WTC11 (cell line): ENCODE measurements at regions not wholly inside any gene's neighbourhood (a gene's known extent, or its start where the extent isn't known, plus 50 kb on each side); places are given as distances from the start of the nearest gene placed in this dataset.

Experiments
- ATAC-seq: fragments of 200-7000 bp; cut with Tn5 transposase; 2 replicates; pipeline ENCODE4 v1.10.0; 2021; ENCODE audit warnings: mild to moderate bottlenecking, moderate library complexity
- CTCF ChIA-PET: fragments of 300-600 bp; sonication (Branson Sonifier 250); formaldehyde crosslinking; loops from one replicate; lab custom pipeline; 2021; ENCODE audit warnings: antibody characterized with exemption; lab: Charles Lee
- POLR2A ChIA-PET: fragments of 350-600 bp; sonication (Branson Sonifier 250); formaldehyde crosslinking; loops from one replicate; lab custom pipeline; 2021; ENCODE audit warnings: antibody characterized with exemption; lab: Charles Lee
- DNase-seq: peaks from one replicate; pipeline ENCODE4 v3.0.0; 2021; ENCODE audit warnings: low spot score
- H3K27ac Mint-ChIP-seq: 2 replicates; pipeline ENCODE4 v1.8.0; 2021; ENCODE audit warnings: mixed read lengths
- H3K27me3 Mint-ChIP-seq: 2 replicates; pipeline ENCODE4 v1.8.0; 2021; ENCODE audit warnings: low read depth, mild to moderate bottlenecking, moderate library complexity, mixed read lengths
- H3K36me3 Mint-ChIP-seq: 2 replicates; pipeline ENCODE4 v1.8.0; 2021; ENCODE audit warnings: mixed read lengths
- H3K4me1 Mint-ChIP-seq: 2 replicates; pipeline ENCODE4 v1.8.0; 2022; ENCODE audit warnings: mixed read lengths
- H3K4me3 Mint-ChIP-seq: 2 replicates; pipeline ENCODE4 v1.8.0; 2021; ENCODE audit warnings: mild to moderate bottlenecking, moderate library complexity, mixed read lengths
- H3K9me3 Mint-ChIP-seq: 2 replicates; pipeline ENCODE4 v1.8.0; 2021; ENCODE audit warnings: mixed read lengths
- AFF4 ChIP-seq: sonication (generic); formaldehyde crosslinking; IDR thresholded peaks from 2 replicates; pipeline ENCODE4 v1.8.1; 2023; ENCODE audit warnings: mild to moderate bottlenecking, missing genetic modification reagents, borderline replicate concordance
- ATF1 ChIP-seq: sonication (generic); formaldehyde crosslinking; IDR thresholded peaks from 2 replicates; pipeline ENCODE4 v1.8.1; 2023; ENCODE audit warnings: mild to moderate bottlenecking, moderate library complexity, missing genetic modification reagents
- FOXK1 ChIP-seq: sonication (generic); formaldehyde crosslinking; IDR thresholded peaks from 2 replicates; pipeline ENCODE4 v1.8.0; 2022; ENCODE audit warnings: mild to moderate bottlenecking, moderate library complexity, missing genetic modification reagents
- GABPB1 ChIP-seq: sonication (generic); formaldehyde crosslinking; IDR thresholded peaks from 2 replicates; pipeline ENCODE4 v1.8.1; 2023; ENCODE audit warnings: mild to moderate bottlenecking, missing genetic modification reagents
- HMGA2 ChIP-seq: fragments of 250-450 bp; sonication (Bioruptor Pico); IDR thresholded peaks from 2 replicates; pipeline ENCODE4 v1.4.0; 2021; ENCODE audit warnings: mild to moderate bottlenecking, moderate library complexity
- IRF1 ChIP-seq: sonication (generic); formaldehyde crosslinking; IDR thresholded peaks from 2 replicates; pipeline ENCODE4 v1.8.0; 2023; ENCODE audit warnings: missing genetic modification reagents
- JAZF1 ChIP-seq: fragments of 250-450 bp; sonication (Bioruptor Pico); IDR thresholded peaks from 2 replicates; pipeline ENCODE4 v1.9.0; 2021; ENCODE audit warnings: moderate library complexity, mild to moderate bottlenecking, inconsistent platforms
- ZNF281 ChIP-seq: sonication (generic); formaldehyde crosslinking; IDR thresholded peaks from 2 replicates; pipeline ENCODE4 v1.8.0; 2023; ENCODE audit warnings: mild to moderate bottlenecking, missing genetic modification reagents
- TF ChIP-seq, protein P1 (sequence below): sonication (generic); formaldehyde crosslinking; IDR thresholded peaks from 2 replicates; pipeline ENCODE4 v1.8.0; 2022; ENCODE audit warnings: missing genetic modification reagents
- TF ChIP-seq, protein P2 (sequence below): sonication (generic); formaldehyde crosslinking; IDR thresholded peaks from 2 replicates; pipeline ENCODE4 v1.8.0; 2022; ENCODE audit warnings: mild to moderate bottlenecking, missing genetic modification reagents

DNA sequence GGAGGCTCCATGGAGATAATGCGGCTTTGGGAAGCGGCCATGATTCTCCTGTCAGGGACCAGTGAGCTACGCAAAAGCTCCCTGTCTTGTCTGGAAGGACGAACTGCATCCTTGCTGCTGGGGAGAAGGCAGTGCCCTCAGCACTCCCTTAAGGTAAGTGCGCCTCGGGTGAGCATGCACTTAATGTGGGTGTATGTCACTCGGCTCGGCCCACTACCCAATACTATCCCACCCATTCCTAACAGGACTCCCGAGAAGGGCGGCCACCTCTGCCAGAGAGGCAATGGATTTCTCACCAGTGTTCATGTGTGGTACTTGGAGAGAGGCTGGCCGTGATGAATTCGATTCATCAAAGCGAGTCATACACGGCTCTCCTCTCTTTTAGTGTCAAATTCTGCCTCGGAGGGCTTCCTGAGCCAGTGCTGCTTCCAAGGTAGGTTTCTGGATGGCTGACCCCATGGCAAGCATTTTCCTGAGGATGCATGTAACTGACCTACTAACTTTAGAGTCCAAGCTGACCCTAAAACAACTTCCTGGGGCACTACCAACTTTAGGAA lies 151.7 kb upstream of the RTL1 start:
- no peak for ATAC-seq
- H3K36me3 Mint-ChIP-seq = peaks cover 64% of the 10 kb centered on the region
- H3K27ac Mint-ChIP-seq = no peak overlapping the region
- POLR2A ChIA-PET = no interaction called here
- CTCF ChIA-PET = interaction anchor here (1.2 kb wide), 1 partner anchor 149 kb away, joined by 3 read pairs; no protein-coding TSS in a partner anchor
- peaks cover 25% of the 10 kb centered on the region for H3K9me3 Mint-ChIP-seq
- TF ChIP-seq AFF4 (CRISPR knock-in tag) = no peak
- no peak for TF ChIP-seq IRF1 (CRISPR knock-in tag)
- TF ChIP-seq, protein P1, sequence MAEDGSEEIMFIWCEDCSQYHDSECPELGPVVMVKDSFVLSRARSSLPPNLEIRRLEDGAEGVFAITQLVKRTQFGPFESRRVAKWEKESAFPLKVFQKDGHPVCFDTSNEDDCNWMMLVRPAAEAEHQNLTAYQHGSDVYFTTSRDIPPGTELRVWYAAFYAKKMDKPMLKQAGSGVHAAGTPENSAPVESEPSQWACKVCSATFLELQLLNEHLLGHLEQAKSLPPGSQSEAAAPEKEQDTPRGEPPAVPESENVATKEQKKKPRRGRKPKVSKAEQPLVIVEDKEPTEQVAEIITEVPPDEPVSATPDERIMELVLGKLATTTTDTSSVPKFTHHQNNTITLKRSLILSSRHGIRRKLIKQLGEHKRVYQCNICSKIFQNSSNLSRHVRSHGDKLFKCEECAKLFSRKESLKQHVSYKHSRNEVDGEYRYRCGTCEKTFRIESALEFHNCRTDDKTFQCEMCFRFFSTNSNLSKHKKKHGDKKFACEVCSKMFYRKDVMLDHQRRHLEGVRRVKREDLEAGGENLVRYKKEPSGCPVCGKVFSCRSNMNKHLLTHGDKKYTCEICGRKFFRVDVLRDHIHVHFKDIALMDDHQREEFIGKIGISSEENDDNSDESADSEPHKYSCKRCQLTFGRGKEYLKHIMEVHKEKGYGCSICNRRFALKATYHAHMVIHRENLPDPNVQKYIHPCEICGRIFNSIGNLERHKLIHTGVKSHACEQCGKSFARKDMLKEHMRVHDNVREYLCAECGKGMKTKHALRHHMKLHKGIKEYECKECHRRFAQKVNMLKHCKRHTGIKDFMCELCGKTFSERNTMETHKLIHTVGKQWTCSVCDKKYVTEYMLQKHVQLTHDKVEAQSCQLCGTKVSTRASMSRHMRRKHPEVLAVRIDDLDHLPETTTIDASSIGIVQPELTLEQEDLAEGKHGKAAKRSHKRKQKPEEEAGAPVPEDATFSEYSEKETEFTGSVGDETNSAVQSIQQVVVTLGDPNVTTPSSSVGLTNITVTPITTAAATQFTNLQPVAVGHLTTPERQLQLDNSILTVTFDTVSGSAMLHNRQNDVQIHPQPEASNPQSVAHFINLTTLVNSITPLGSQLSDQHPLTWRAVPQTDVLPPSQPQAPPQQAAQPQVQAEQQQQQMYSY (CRISPR knock-in tag) = no peak
- no peak for TF ChIP-seq JAZF1 (CRISPR knock-in tag)
- no peak for TF ChIP-seq ZNF281 (CRISPR knock-in tag)
- TF ChIP-seq HMGA2 (CRISPR knock-in tag) = no peak
- TF ChIP-seq, protein P2, sequence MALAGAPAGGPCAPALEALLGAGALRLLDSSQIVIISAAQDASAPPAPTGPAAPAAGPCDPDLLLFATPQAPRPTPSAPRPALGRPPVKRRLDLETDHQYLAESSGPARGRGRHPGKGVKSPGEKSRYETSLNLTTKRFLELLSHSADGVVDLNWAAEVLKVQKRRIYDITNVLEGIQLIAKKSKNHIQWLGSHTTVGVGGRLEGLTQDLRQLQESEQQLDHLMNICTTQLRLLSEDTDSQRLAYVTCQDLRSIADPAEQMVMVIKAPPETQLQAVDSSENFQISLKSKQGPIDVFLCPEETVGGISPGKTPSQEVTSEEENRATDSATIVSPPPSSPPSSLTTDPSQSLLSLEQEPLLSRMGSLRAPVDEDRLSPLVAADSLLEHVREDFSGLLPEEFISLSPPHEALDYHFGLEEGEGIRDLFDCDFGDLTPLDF (CRISPR knock-in tag) = no peak
- no peak for TF ChIP-seq GABPB1 (CRISPR knock-in tag)
- no peak for TF ChIP-seq FOXK1 (CRISPR knock-in tag)
- TF ChIP-seq, all 79 proteins: peak for 0
- Mint-ChIP-seq H3K27me3 (no peaks in the 10 kb centered on the region), H3K4me1 (no peaks in the 10 kb centered on the region), H3K4me3 (no peak overlapping the region)
- DNase-seq = no peak

- Mint-ChIP-seq H3K36me3 (peaks cover 64% of the 10 kb centered on the region), H3K4me1 (no peaks in the 10 kb centered on the region), H3K4me3 (no peak overlapping the region), H3K27ac (no peak overlapping the region), H3K27me3 (no peaks in the 10 kb centered on the region; the same call in 1 of the 2 replicates), H3K9me3 (peaks cover 21% of the 10 kb centered on the region)
- ATAC-seq (no peak), DNase-seq (no peak)
- TF ChIP-seq ATF1 = no peak
- POLR2A ChIA-PET = no interaction called here
- CTCF ChIA-PET = interaction anchor here (1.2 kb wide), 1 partner anchor 150 kb away, joined by 3 read pairs; no protein-coding TSS in a partner anchor
These were observed 152.4 kb upstream of the RTL1 start for GRCh38 chr14:101055776-101056374.
